NCI-H2227 (cell line): ENCODE measurements at regions not wholly inside any gene's neighbourhood (a gene's known extent, or its start where the extent isn't known, plus 50 kb on each side); places are given as distances from the start of the nearest gene placed in this dataset.

Experiments used
- DNase-seq: peaks from one replicate; lab custom pipeline; 2025; ENCODE audit not compliant: unreplicated experiment; lab: John Stamatoyannopoulos, UW

GRCh38 chr2:239581352-239581901 is 180.6 kb upstream of the HDAC4 start:
- no peak for DNase-seq

GRCh38 chr2:239580199-239580527 is 179.3 kb upstream of the HDAC4 start:
- no peak for DNase-seq

- DNase-seq = no peak
These were observed 178.8 kb upstream of the HDAC4 start for GRCh38 chr2:239579524-239580198.

GRCh38 chr2:239579081-239579480 is 178.3 kb upstream of the HDAC4 start:
- no peak for DNase-seq

GRCh38 chr2:239578381-239578780 is 177.6 kb upstream of the HDAC4 start:
- DNase-seq = no peak

- DNase-seq = no peak
These were observed 177.1 kb upstream of the HDAC4 start for GRCh38 chr2:239577935-239578334.

- DNase-seq = no peak
These were observed 176.2 kb upstream of the HDAC4 start for GRCh38 chr2:239576784-239577685.

GRCh38 chr2:239575931-239576445 is 175.2 kb upstream of the HDAC4 start:
- DNase-seq = no peak

- DNase-seq = no peak
These were observed 173.8 kb upstream of the HDAC4 start for GRCh38 chr2:239574434-239575156.

GRCh38 chr2:239574054-239574433 is 173.2 kb upstream of the HDAC4 start:
- no peak for DNase-seq

GRCh38 chr2:239570971-239571520 is 170.2 kb upstream of the HDAC4 start:
- DNase-seq = no peak

- DNase-seq = no peak
These were observed 169.6 kb upstream of the HDAC4 start for GRCh38 chr2:239570216-239570925.

- DNase-seq = no peak
These were observed 168.7 kb upstream of the HDAC4 start for GRCh38 chr2:239569401-239570090.

- no peak for DNase-seq
These were observed 167.8 kb upstream of the HDAC4 start for GRCh38 chr2:239568601-239569000.

GRCh38 chr2:239567786-239568185 is 167.0 kb upstream of the HDAC4 start:
- no peak for DNase-seq

- no peak for DNase-seq
These were observed 166.3 kb upstream of the HDAC4 start for GRCh38 chr2:239566995-239567568.

GRCh38 chr2:239566162-239566994 is 165.6 kb upstream of the HDAC4 start:
- DNase-seq = no peak

GRCh38 chr2:239564587-239564986 is 163.8 kb upstream of the HDAC4 start:
- DNase-seq = no peak

GRCh38 chr2:239563561-239563960 is 162.7 kb upstream of the HDAC4 start:
- no peak for DNase-seq
